AG10803 (cell line): ENCODE measurements at regions not wholly inside any gene's neighbourhood (a gene's known extent, or its start where the extent isn't known, plus 50 kb on each side); places are given as distances from the start of the nearest gene placed in this dataset.

Source experiments
- DNase-seq: peaks from one replicate; pipeline ENCODE4 v3.0.0; 2010; ENCODE audit warnings: low read depth
- H3K4me3 ChIP-seq: 2 replicates; pipeline ENCODE4 v1.5.1; 2011; ENCODE audit warnings: mild to moderate bottlenecking, low read length, control low read depth
- CTCF ChIP-seq: conservative IDR thresholded peaks from 2 replicates; pipeline ENCODE4 v1.5.1; 2011; ENCODE audit warnings: mild to moderate bottlenecking, low read length, control low read depth, inconsistent platforms

GRCh38 chr5:79853676-79854418 is 137.2 kb downstream of the MTX3 start:
- no peak for TF ChIP-seq CTCF
- H3K4me3 ChIP-seq = no peak overlapping the region
- DNase-seq = no peak

GRCh38 chr5:79853028-79853427 is 138.0 kb downstream of the MTX3 start:
- no peak overlapping the region for H3K4me3 ChIP-seq
- no peak for DNase-seq
- TF ChIP-seq CTCF = no peak

GRCh38 chr5:79851391-79851863 is 139.6 kb downstream of the MTX3 start:
- DNase-seq = no peak
- no peak for TF ChIP-seq CTCF
- H3K4me3 ChIP-seq = no peak overlapping the region

- no peak for TF ChIP-seq CTCF
- no peak for DNase-seq
- no peak overlapping the region for H3K4me3 ChIP-seq
Measured at GRCh38 chr5:79850941-79851340, 140.1 kb downstream of the MTX3 start.

- peak; percentile 30 for DNase-seq
- TF ChIP-seq CTCF = no peak
- no peak overlapping the region for H3K4me3 ChIP-seq
Measured at GRCh38 chr5:79850316-79850822, 140.7 kb downstream of the MTX3 start.

- TF ChIP-seq CTCF = no peak
- no peak overlapping the region for H3K4me3 ChIP-seq
- no peak for DNase-seq
Measured at GRCh38 chr5:79849486-79850315, 141.4 kb downstream of the MTX3 start.
